GM19324 (cell line): ENCODE measurements at regions not wholly inside any gene's neighbourhood (a gene's known extent, or its start where the extent isn't known, plus 50 kb on each side); places are given as distances from the start of the nearest gene placed in this dataset.
A peak's percentile ranks its signal among the peaks of the same experiment; 100 is the strongest.
"Not testable (repeated sequence)": the region's sequence is repeated elsewhere in the genome, so short reads cannot be mapped to it uniquely, and the experiment has no call there.

Experiments used
- ATAC-seq: cut with Tn5 transposase; IDR thresholded peaks from one replicate; pipeline ENCODE4 v1.9.1; 2021; ENCODE audit warnings: mild to moderate bottlenecking, moderate library complexity; ENCODE audit not compliant: unreplicated experiment, low FRiP score

GRCh38 chr13:52565324-52565723 lies 76.9 kb upstream of the HNRNPA1L2 start:
- ATAC-seq: peak; percentile 84

- ATAC-seq: not testable (repeated sequence)
Observed at GRCh38 chr13:52569904-52570602, 72.2 kb upstream of the HNRNPA1L2 start.

GRCh38 chr13:52571163-52571562 lies 71.1 kb upstream of the HNRNPA1L2 start:
- ATAC-seq: not testable (repeated sequence)

GRCh38 chr13:52582962-52583361 lies 59.3 kb upstream of the HNRNPA1L2 start:
- not testable (repeated sequence) for ATAC-seq
